NCI-H748 (cell line): ENCODE measurements at regions not wholly inside any gene's neighbourhood (a gene's known extent, or its start where the extent isn't known, plus 50 kb on each side); places are given as distances from the start of the nearest gene placed in this dataset.

Source experiments
- DNase-seq: peaks from one replicate; lab custom pipeline; 2025; ENCODE audit not compliant: unreplicated experiment; lab: John Stamatoyannopoulos, UW

DNA sequence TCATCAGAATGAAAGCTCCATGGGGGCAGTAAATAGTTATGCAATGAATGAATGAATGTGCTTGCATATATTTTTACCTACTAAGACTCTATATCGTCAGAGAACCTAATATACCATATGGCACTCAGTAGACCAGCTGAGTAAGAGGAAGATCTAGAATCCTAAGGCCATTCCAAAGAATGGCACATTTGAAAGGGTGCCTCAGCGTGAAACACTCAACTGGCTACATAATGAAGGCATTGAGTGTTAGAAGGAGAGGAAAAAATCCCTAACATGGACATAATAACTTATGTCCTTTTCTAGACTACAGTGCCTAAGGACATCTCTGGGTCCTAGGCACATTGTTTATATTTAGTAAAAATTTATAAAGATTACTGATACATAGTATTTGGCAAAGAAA lies 61.7 kb upstream of the ARID2 start:
- DNase-seq, result no peak

DNA sequence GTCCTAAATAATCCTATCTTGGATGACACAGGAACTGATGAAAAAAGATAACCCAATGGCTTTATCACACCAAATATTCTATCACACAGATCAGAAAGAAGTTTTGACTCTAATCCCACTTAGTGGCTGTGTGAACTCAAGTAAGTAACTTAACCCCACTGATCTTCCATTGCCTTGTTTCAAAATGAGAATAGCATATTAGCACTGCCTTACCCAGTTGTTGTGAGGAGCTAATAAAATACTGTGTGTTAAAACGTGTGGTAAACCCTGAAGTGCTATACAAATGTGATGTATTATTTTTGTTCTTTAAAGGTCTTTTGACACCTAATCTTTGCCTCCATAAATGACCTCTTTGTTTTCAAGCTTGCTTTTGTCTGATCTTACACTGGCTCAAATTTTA lies 60.9 kb upstream of the ARID2 start:
- DNase-seq, result no peak

DNA sequence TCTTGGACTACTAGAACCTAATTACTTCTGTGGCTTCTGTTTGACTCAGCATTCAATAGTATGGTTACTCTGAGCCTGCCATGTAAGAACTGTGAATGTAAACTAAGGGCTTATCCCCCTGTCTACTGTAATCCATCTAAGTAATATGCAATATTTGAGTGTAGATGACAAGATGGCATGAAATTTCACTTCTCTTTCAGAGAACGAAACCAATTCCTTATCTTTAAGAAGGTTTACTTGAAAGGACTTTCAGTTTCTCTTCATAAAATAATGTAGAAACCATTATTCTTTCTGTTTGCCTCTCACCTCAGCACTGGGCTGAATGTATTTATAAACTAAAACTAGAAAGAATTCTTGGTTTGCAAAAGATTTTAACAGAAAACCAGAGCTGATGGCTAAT lies 60.4 kb upstream of the ARID2 start:
- no peak for DNase-seq

DNA sequence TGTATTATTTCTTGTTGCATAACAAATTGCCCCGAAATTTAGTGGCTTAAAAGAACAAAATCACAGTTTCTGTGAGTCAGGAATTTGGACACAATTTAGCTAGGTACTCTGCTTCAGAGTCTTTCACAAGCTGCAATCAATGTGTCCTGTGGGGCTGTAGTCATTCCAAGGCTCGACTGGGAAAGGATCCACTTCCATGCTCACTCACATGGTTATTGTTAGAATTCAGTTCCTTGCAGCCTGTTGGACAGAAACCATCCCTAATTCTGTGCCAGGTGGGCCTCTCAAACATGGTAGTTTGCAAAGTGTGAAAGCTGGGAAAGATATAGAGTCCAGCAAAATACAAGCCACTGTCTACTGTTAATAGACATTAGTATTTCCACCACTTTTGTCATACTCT lies 59.7 kb upstream of the ARID2 start:
- no peak for DNase-seq

DNA sequence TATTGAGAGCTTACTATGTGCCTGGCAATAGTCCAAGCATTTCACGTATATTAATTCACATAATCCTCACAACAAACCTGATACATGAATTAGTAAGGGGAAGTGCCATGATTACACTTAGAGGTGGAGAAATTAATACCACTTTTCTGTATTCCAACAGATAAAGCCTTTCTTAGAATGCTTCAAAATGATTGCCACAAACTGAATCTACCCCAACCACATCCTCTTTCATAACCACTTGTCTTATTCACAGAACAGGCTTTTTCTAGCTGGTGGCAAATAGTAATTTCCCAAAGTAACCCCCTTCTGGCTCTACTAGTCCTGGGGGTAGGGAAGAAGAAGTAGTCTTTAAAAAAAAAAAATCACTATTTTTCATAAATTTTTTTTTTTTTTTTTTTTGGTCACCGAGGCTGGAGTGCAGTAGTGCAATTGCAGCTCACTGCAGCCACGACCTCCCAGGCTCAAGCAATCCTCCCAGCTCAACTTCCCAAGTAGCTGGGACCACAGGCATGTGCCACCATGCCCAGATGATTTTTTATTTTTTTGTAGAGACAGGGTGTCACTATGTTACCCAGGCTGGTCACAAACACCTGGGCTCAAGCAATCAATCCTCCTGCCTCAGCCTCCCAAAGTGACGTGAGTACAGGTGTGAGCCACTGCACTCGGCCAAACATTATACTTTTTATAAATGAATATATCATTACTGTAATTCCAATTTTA lies 59.0 kb upstream of the ARID2 start:
- DNase-seq, result no peak

DNA sequence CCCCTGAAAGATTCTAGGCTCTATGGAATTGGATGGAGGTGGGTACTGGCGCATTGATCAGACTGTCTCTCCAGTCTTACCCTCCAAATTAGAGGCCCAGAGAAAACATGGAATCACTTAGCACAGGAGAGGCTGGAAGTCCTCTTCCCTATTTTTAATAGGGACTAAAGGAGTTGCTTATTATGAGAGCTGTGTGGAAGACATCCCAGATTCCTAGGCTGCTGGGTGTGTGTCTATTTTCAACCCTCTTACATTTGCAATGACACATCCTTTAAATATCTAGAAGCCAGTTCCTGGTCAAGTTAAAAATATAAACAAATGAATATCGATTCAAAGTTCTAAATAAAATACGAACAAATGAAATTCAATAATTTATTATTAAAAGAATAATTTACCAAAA lies 58.3 kb upstream of the ARID2 start:
- DNase-seq, result no peak

DNA sequence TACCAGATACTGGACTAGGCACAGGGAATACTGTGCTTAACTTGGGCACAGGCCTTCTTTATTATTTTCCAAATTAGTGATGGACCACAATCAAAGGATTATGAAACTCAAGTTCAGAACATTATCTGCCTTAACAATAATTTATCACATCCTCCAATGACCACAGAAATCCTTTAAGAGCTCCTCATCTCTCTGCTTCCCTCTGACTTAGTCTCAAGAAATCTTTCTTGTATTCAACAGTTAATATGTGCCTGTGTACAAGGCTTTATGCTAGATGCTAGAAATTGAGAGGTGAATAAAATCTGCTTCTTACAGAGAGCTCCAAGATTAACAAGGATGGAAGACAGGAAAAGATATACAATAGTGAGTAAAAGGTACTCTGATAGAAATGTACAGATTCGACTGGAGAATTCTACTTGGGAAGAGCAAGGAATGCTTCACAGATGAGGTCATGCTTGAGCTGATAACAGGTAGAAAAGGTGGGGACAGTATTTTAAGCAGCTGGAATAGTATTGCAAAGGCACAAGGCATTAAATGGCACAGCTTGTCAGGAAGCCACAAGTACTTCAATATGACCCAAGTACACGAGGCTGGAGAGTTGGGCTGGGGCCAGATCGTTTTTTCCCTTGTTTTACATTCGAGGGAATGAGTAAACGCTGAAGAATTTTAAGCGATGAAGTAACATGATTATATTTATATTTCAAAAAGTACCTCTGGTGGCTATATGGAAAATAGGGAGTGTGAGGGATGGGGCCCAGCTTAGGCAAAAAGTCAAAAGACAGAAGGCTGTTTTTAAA lies 55.1 kb upstream of the ARID2 start:
- no peak for DNase-seq

DNA sequence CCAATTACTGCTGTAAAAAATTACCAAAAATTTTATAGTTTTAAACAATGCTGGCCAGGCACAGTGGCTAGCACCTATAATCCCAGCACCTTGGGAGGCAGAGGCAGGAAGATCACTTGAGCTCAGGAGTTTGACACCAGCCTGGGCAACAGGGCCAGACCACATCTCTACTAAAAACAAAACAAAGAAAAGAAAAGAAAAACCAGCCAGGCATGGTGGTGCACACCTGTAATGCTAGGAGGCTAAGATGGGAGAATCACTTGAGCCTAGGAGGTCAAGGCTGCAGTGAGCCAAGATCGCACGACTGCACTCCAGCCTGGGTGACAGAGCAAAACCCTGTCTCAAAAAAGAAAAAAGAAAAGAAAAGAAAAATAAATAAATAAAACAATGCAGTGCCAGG lies 54.0 kb upstream of the ARID2 start:
- no peak for DNase-seq
